ENCODE measurements at regions not wholly inside any gene's neighbourhood (a gene's known extent, or its start where the extent isn't known, plus 50 kb on each side); places are given as distances from the start of the nearest gene placed in this dataset.

GRCh38 chr16:50864386-50864785 lies 122.5 kb downstream of the CYLD start:
- Histone ChIP-seq H3K9me3 (replicated peaks) (peaks cover 10% of the 10 kb centered on the region), H3K36me3 (no peaks in the 10 kb centered on the region), H3K27me3 (ENCODE audit: low read depth) (peaks cover 17% of the 10 kb centered on the region), H3K27ac (replicated peaks) (no peak overlapping the region), H3K4me3 (no peak overlapping the region), H3K4me1 (no peaks in the 10 kb centered on the region)
- no peak for TF ChIP-seq CTCF (IDR thresholded peaks at IDR 0.05; ENCODE audit: borderline replicate concordance)
- intact Hi-C loops (cut with micrococcal nuclease) = no loop called here
- no peak for DNase-seq

- Histone ChIP-seq H3K4me3 (no peak overlapping the region), H3K9me3 (replicated peaks) (peaks cover 10% of the 10 kb centered on the region), H3K36me3 (no peaks in the 10 kb centered on the region), H3K27me3 (ENCODE audit: low read depth) (peaks cover 17% of the 10 kb centered on the region), H3K27ac (replicated peaks) (no peak overlapping the region), H3K4me1 (no peaks in the 10 kb centered on the region)
- intact Hi-C loops (cut with micrococcal nuclease) = no loop called here
- DNase-seq = no peak
- no peak for TF ChIP-seq CTCF (IDR thresholded peaks at IDR 0.05; ENCODE audit: borderline replicate concordance)
Measured at GRCh38 chr16:50863644-50864144, 121.8 kb downstream of the CYLD start.

GRCh38 chr16:50862818-50863643 lies 121.1 kb downstream of the CYLD start:
- intact Hi-C loops (cut with micrococcal nuclease) = no loop called here
- DNase-seq = no peak
- H3K4me3 ChIP-seq = no peak overlapping the region
- no peak overlapping the region for H3K27ac ChIP-seq (replicated peaks)
- H3K27me3 ChIP-seq (ENCODE audit: low read depth) = peaks cover 22% of the 10 kb centered on the region
- H3K9me3 ChIP-seq (replicated peaks) = peaks cover 5% of the 10 kb centered on the region
- H3K36me3 ChIP-seq = no peaks in the 10 kb centered on the region
- H3K4me1 ChIP-seq = no peaks in the 10 kb centered on the region
- no peak for TF ChIP-seq CTCF (IDR thresholded peaks at IDR 0.05; ENCODE audit: borderline replicate concordance)

- TF ChIP-seq CTCF (IDR thresholded peaks at IDR 0.05; ENCODE audit: borderline replicate concordance) = no peak
- H3K4me3 ChIP-seq = no peak overlapping the region
- no peak overlapping the region for H3K27ac ChIP-seq (replicated peaks)
- intact Hi-C loops (cut with micrococcal nuclease) = no loop called here
- H3K27me3 ChIP-seq (ENCODE audit: low read depth) = peaks cover 27% of the 10 kb centered on the region
- no peaks in the 10 kb centered on the region for H3K9me3 ChIP-seq (replicated peaks)
- DNase-seq = no peak
- no peaks in the 10 kb centered on the region for H3K36me3 ChIP-seq
- H3K4me1 ChIP-seq = no peaks in the 10 kb centered on the region
Measured at GRCh38 chr16:50861970-50862411, 120.1 kb downstream of the CYLD start.

- DNase-seq = no peak
- H3K4me1 ChIP-seq = no peaks in the 10 kb centered on the region
- intact Hi-C loops (cut with micrococcal nuclease) = no loop called here
- no peak for TF ChIP-seq CTCF (IDR thresholded peaks at IDR 0.05; ENCODE audit: borderline replicate concordance)
- H3K4me3 ChIP-seq = no peak overlapping the region
- peaks cover 32% of the 10 kb centered on the region for H3K27me3 ChIP-seq (ENCODE audit: low read depth)
- peaks cover 4% of the 10 kb centered on the region for H3K9me3 ChIP-seq (replicated peaks)
- no peak overlapping the region for H3K27ac ChIP-seq (replicated peaks)
- no peaks in the 10 kb centered on the region for H3K36me3 ChIP-seq
Measured at GRCh38 chr16:50861451-50861850, 119.6 kb downstream of the CYLD start.

All from left ventricle myocardium inferior (tissue), 1 donor.